GM23338 (cell line): ENCODE measurements at regions not wholly inside any gene's neighbourhood (a gene's known extent, or its start where the extent isn't known, plus 50 kb on each side); places are given as distances from the start of the nearest gene placed in this dataset.

ENCODE experiments used
- CTCF ChIP-seq, 2 experiments: fragments of 200-600 bp in 1 of 2; sonication (generic) in 1 of 2; conservative IDR thresholded peaks; 2 replicates each; pipeline versions ENCODE4 v1.5.1 to v1.6.1; 2016 to 2017; ENCODE audit warnings: antibody characterized with exemption in 2 of 2, low read depth in 2 of 2, mild to moderate bottlenecking in 2 of 2, moderate library complexity in 1 of 2
- JUNB ChIP-seq: IDR thresholded peaks from one replicate; pipeline ENCODE4 v1.6.1; 2016; ENCODE audit warnings: antibody characterized with exemption; ENCODE audit not compliant: unreplicated experiment
- REST ChIP-seq: IDR thresholded peaks from one replicate; pipeline ENCODE4 v1.6.1; 2018; ENCODE audit warnings: antibody characterized with exemption; ENCODE audit not compliant: unreplicated experiment

GRCh38 chr16:64882078-64882784 lies 239.6 kb downstream of the CDH11 start:
- TF ChIP-seq CTCF (conservative IDR thresholded peaks at IDR 0.05; ENCODE audit: low read depth in 2 of 2) (no peak), REST (no peak), JUNB (no peak)
